GM12878 (cell line): ENCODE measurements at regions not wholly inside any gene's neighbourhood (a gene's known extent, or its start where the extent isn't known, plus 50 kb on each side); places are given as distances from the start of the nearest gene placed in this dataset.

Experiments used
- ATAC-seq: fragments of 200-7000 bp; cut with Tn5 transposase; 3 replicates; pipeline ENCODE4 v1.9.1; 2020; ENCODE audit warnings: mild to moderate bottlenecking, moderate library complexity
- BruUV-seq: library from RNA; stranded (reverse); fragments of 400-500 nt; replicated peaks from 2 replicates; lab custom pipeline; 2021; lab: Mats Ljungman, UMichigan
- CTCF ChIA-PET: fragments of 300-600 bp; sonication (Branson Sonifier 250); formaldehyde crosslinking; extraction: SDS; loops from one replicate; lab custom pipeline; 2021; ENCODE audit warnings: inconsistent platforms; lab: Yijun Ruan, JAX
- POLR2A ChIA-PET: fragments of 350-600 bp; formaldehyde crosslinking; extraction: SDS; loops from one replicate; lab custom pipeline; 2021; ENCODE audit warnings: inconsistent platforms; lab: Charles Lee
- RAD21 ChIA-PET: fragments of 300-600 bp; sonication (Branson Sonifier 250); formaldehyde crosslinking; loops from one replicate; lab custom pipeline; 2023; ENCODE audit warnings: antibody characterized with exemption; ENCODE audit not compliant: unreplicated experiment; lab: Charles Lee
- SMC1A ChIA-PET: fragments of 300-600 bp; sonication (Branson Sonifier 250); formaldehyde crosslinking; loops from one replicate; lab custom pipeline; 2023; ENCODE audit not compliant: unreplicated experiment, uncharacterized antibody; lab: Charles Lee
- DNase-seq: peaks from one replicate; pipeline ENCODE4 v3.0.0-alpha.2; 2011; ENCODE audit warnings: low read depth, low spot score
- FAIRE-seq: peaks from 3 replicates; lab custom pipeline; 2011; peaks lifted over from hg19 to GRCh38; lab: Jason Lieb, UNC
- H2AFZ ChIP-seq: 2 replicates; pipeline ENCODE4 v1.6.0; 2011; ENCODE audit warnings: low read depth, low read length, control low read depth; ENCODE audit not compliant: control insufficient read depth
- H3K27ac ChIP-seq: 2 replicates; pipeline ENCODE4 v1.5.1; 2011; ENCODE audit warnings: control low read depth; ENCODE audit not compliant: control insufficient read depth, insufficient read depth
- H3K27me3 ChIP-seq, 2 experiments: replicated peaks in 1 of 2; 2 replicates each; pipeline versions ENCODE4 v1.6.0 to v1.6.1; 2011; ENCODE audit warnings: low read length in 1 of 2; ENCODE audit not compliant: control insufficient read depth in 2 of 2, insufficient read depth in 2 of 2
- H3K36me3 ChIP-seq, 2 experiments: 2 replicates each; pipeline ENCODE4 v1.5.1; 2011; ENCODE audit warnings: low read length in 1 of 2; ENCODE audit not compliant: control insufficient read depth in 2 of 2, insufficient read depth in 2 of 2
- H3K4me1 ChIP-seq: 2 replicates; pipeline ENCODE4 v1.6.1; 2011; ENCODE audit warnings: mild to moderate bottlenecking, low read length, moderate library complexity, mixed read lengths; ENCODE audit not compliant: control insufficient read depth, insufficient read depth
- H3K4me2 ChIP-seq: 2 replicates; pipeline ENCODE4 v1.6.0; 2011; ENCODE audit warnings: control low read depth; ENCODE audit not compliant: control insufficient read depth, insufficient read depth
- H3K4me3 ChIP-seq: fragments of 200-600 bp; sonication (generic); 2 replicates; pipeline ENCODE4 v1.5.1; 2016
- H3K79me2 ChIP-seq: 2 replicates; pipeline ENCODE4 v1.6.0; 2011; ENCODE audit warnings: low read length; ENCODE audit not compliant: control insufficient read depth, insufficient read depth
- H3K9ac ChIP-seq: 2 replicates; pipeline ENCODE4 v1.8.0; 2011; ENCODE audit warnings: low read length, control low read depth, mixed read lengths; ENCODE audit not compliant: control insufficient read depth, insufficient read depth
- H3K9me3 ChIP-seq: replicated peaks from 3 replicates; pipeline ENCODE4 v1.5.1; 2011; ENCODE audit warnings: mild to moderate bottlenecking, low read length; ENCODE audit not compliant: control insufficient read depth, insufficient read depth
- H4K20me1 ChIP-seq: 2 replicates; pipeline ENCODE4 v1.6.0; 2011; ENCODE audit not compliant: control insufficient read depth, insufficient read depth
- CTCF ChIP-seq, 3 experiments: IDR thresholded peaks in 2 of 3; conservative IDR thresholded peaks in 1 of 3; 2 replicates each; pipeline ENCODE4 v1.5.1; 2011; ENCODE audit warnings: low read depth in 3 of 3, low read length in 3 of 3, mild to moderate bottlenecking in 3 of 3, control low read depth in 2 of 3, moderate library complexity in 2 of 3, inconsistent platforms in 1 of 3, mixed read lengths in 1 of 3; ENCODE audit not compliant: control insufficient read depth in 2 of 3, insufficient read depth in 1 of 3; ENCODE audit errors: extremely low read depth in 1 of 3
- MTA3 ChIP-seq: IDR thresholded peaks from 2 replicates; pipeline ENCODE4 v1.6.1; 2012; ENCODE audit warnings: low read length, inconsistent platforms, borderline replicate concordance
- NFIC ChIP-seq: IDR thresholded peaks from 2 replicates; pipeline ENCODE4 v1.6.1; 2012; ENCODE audit warnings: low read depth, mild to moderate bottlenecking, inconsistent platforms, low read length, moderate library complexity
- SMAD1 ChIP-seq: fragments of 450-650 bp; IDR thresholded peaks from 2 replicates; pipeline ENCODE4 v1.6.1; 2018; ENCODE audit warnings: mild to moderate bottlenecking, low read depth; ENCODE audit not compliant: partially characterized antibody
- SRF ChIP-seq, 2 experiments: IDR thresholded peaks; 2 replicates each; pipeline ENCODE4 v1.6.1; 2011; ENCODE audit warnings: low read depth in 2 of 2, low read length in 2 of 2, mild to moderate bottlenecking in 1 of 2, moderate library complexity in 1 of 2
- WGBS: methylation state at CpG from one replicate; pipeline ENCODE4 v1.1.6; 2016; ENCODE audit warnings: low lambda C conversion rate; ENCODE audit not compliant: insufficient replicate concordance, insufficient coverage; ENCODE audit errors: missing lambda C conversion rate; 5-methylcytosine and 5-hydroxymethylcytosine counted together
- in situ Hi-C: fragments of 300-500 bp; cut with MboI; formaldehyde crosslinking; loops from 9 replicates; pipeline ENCODE4 v1.14.3; 2018; ENCODE audit warnings: mixed read lengths
- intact Hi-C: fragments of 100-400 bp; cut with micrococcal nuclease; formaldehyde crosslinking; loops from one replicate; pipeline ENCODE4 v1.14.2; 2022; ENCODE audit not compliant: unreplicated experiment
- TF ChIP-seq, protein P1 (sequence below): fragments of 450-650 bp; IDR thresholded peaks from 2 replicates; pipeline ENCODE4 v1.6.1; 2016; ENCODE audit warnings: mild to moderate bottlenecking

- H3K27ac ChIP-seq, result no peak overlapping the region
- 0% methylated on average over 1 of the region's 1 CpG for WGBS
- no peak overlapping the region for H3K9ac ChIP-seq
- no peak for ATAC-seq
- no TSS peak for BruUV-seq
- ChIA-PET RAD21 (no interaction called here), POLR2A (no interaction called here)
- no peaks in the 10 kb centered on the region for H3K79me2 ChIP-seq
- H3K36me3 ChIP-seq, result no peaks in the 10 kb centered on the region
- H4K20me1 ChIP-seq, result no peaks in the 10 kb centered on the region
- FAIRE-seq, result no peak
- H3K4me1 ChIP-seq, result no peaks in the 10 kb centered on the region
- H3K9me3 ChIP-seq, result no peaks in the 10 kb centered on the region
- intact Hi-C loops, result no loop called here
- no peaks in the 10 kb centered on the region for H3K27me3 ChIP-seq
- no peak overlapping the region for H2AFZ ChIP-seq
- no peak for TF ChIP-seq SRF (IDR thresholded peaks at IDR 0.05; ENCODE audit: low read depth in 2 of 2, low read length in 2 of 2)
- TF ChIP-seq SMAD1, result no peak
- TF ChIP-seq NFIC, result no peak
- TF ChIP-seq, protein P1, sequence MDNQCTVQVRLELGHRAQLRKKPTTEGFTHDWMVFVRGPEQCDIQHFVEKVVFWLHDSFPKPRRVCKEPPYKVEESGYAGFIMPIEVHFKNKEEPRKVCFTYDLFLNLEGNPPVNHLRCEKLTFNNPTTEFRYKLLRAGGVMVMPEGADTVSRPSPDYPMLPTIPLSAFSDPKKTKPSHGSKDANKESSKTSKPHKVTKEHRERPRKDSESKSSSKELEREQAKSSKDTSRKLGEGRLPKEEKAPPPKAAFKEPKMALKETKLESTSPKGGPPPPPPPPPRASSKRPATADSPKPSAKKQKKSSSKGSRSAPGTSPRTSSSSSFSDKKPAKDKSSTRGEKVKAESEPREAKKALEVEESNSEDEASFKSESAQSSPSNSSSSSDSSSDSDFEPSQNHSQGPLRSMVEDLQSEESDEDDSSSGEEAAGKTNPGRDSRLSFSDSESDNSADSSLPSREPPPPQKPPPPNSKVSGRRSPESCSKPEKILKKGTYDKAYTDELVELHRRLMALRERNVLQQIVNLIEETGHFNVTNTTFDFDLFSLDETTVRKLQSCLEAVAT, result no peak
- TF ChIP-seq MTA3, result no peak
- no peak for TF ChIP-seq CTCF (IDR thresholded peaks at IDR 0.05 in 2 of 3, conservative IDR thresholded peaks at IDR 0.05 in 1 of 3; ENCODE audit: control insufficient read depth in 2 of 3, extremely low read depth in 1 of 3, insufficient read depth in 1 of 3, low read depth in 3 of 3, low read length in 3 of 3)
- TF ChIP-seq, all 136 proteins: peak for 0
- in situ Hi-C loops, result no loop called here
- Histone ChIP-seq H3K4me3 (no peak overlapping the region), H3K4me2 (no peak overlapping the region)
- DNase-seq, result no peak
- ChIA-PET SMC1A (no interaction called here), CTCF (no interaction called here)
Measured at GRCh38 chr16:76959166-76959565, 231.8 kb upstream of the MON1B start.
